ENCODE measurements at regions not wholly inside any gene's neighbourhood (a gene's known extent, or its start where the extent isn't known, plus 50 kb on each side); places are given as distances from the start of the nearest gene placed in this dataset.

DNA sequence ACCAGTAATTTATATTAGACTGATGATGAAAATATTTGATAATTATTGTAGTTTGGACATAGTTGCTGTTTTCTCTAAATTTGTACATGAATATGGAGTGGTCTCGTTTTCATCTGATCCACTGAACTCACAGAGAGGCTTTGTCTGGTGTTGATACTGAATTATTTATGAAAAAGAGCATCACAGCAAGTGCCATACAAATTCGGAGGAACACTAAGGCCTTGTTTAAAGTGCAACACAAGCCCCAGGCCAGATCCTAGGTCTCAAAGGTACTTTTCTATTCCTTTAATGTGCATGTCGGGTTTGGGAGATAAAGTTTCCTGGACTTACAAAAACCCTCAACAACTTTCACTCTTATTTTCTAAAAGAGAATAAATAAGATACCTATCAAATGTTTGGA is 796.8 kb upstream of the EPHA6 start:
- no peak overlapping the region for H3K4me3 ChIP-seq (ENCODE audit: low read length)
- DNase-seq (ENCODE audit: low read depth): no peak

DNA sequence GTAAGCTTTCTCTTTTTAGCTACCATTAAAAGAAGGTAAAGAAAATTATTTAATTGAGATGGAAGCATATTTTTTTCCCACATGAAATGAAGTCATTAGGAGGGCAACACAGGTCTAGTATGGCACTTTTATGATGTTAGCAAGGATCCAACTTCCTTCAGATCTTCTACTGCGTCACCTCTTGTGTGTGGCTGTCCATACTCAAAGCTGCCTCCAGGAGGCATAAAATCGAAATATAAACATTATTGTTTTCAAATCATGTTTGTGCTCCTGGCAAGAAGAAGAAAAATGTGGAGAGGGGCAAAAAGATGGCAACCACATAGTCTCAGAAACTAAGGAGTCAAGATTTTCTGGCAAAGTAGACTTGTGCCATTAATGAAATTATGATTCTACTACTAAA is 791.7 kb upstream of the EPHA6 start:
- H3K4me3 ChIP-seq (ENCODE audit: low read length): no peak overlapping the region
- DNase-seq (ENCODE audit: low read depth): no peak
- TF ChIP-seq, protein P1, sequence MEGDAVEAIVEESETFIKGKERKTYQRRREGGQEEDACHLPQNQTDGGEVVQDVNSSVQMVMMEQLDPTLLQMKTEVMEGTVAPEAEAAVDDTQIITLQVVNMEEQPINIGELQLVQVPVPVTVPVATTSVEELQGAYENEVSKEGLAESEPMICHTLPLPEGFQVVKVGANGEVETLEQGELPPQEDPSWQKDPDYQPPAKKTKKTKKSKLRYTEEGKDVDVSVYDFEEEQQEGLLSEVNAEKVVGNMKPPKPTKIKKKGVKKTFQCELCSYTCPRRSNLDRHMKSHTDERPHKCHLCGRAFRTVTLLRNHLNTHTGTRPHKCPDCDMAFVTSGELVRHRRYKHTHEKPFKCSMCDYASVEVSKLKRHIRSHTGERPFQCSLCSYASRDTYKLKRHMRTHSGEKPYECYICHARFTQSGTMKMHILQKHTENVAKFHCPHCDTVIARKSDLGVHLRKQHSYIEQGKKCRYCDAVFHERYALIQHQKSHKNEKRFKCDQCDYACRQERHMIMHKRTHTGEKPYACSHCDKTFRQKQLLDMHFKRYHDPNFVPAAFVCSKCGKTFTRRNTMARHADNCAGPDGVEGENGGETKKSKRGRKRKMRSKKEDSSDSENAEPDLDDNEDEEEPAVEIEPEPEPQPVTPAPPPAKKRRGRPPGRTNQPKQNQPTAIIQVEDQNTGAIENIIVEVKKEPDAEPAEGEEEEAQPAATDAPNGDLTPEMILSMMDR (IDR thresholded peaks at IDR 0.05; ENCODE audit: insufficient read depth, low read depth, low read length, missing control alignments): no peak

More for the DNA sequence above, 796.8 kb upstream of the EPHA6 start:
- TF ChIP-seq, protein P1 (IDR thresholded peaks at IDR 0.05; ENCODE audit: insufficient read depth, low read depth, low read length, missing control alignments): no peak

DNA sequence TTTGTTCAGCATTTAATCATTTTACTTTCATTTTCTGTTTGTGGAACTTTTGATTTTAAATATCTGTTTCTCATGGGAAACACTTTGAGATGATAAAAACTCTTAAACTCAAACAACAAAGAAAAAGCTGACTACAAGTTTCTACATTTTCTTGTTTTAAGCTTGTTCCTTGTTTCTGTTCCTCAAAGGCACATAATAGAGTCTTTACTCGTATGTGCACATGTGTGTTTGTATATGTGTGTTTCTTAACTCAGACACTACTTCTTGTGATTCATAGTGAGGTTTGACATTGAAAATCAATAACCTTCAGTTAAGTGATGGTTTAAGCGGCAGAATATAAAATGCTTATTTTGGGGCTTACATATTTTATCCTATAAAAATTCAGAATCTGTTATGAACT is 786.7 kb upstream of the EPHA6 start:
- H3K4me3 ChIP-seq (ENCODE audit: low read length): no peak overlapping the region
- TF ChIP-seq, protein P1 (IDR thresholded peaks at IDR 0.05; ENCODE audit: insufficient read depth, low read depth, low read length, missing control alignments): no peak
- DNase-seq (ENCODE audit: low read depth): no peak

DNA sequence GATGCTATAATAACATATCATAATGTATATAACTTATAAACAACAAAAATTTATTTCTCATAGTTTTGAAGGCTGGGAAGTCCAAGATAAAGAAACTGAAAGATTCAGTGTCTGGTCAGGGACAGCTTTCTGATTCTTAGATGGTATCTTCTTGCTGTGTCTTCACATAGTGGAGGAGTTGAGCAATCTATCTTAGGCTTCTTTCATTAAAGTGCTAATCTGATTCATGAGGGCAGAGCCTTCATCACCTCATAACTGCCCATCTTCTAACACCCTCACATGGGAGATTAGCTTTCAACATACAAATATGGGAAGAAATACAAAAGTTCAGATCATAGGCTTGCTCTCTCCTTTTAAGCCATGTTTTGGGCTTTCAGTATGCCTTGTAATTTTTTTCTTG is 774.8 kb upstream of the EPHA6 start:
- TF ChIP-seq, protein P1 (IDR thresholded peaks at IDR 0.05; ENCODE audit: insufficient read depth, low read depth, low read length, missing control alignments): no peak
- no peak overlapping the region for H3K4me3 ChIP-seq (ENCODE audit: low read length)
- no peak for DNase-seq (ENCODE audit: low read depth)

DNA sequence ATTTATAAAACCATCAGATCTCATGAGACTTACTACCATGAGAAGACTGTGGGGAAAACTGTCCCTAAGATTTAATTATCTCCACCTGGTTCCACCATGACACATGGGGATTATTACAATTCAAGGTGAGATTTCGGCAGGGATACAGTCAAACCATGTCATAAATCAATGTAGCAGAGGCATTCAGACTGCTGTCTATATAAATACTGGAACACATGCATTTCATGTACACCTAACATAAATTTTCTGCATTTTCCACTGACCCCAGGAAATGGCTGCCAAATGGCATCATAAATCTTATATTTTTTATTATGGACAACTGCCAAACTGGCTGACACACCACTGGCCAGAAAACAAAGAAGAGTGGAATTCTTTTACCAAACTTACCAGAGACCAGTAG is 755.1 kb upstream of the EPHA6 start:
- no peak for DNase-seq (ENCODE audit: low read depth)
- TF ChIP-seq, protein P1 (IDR thresholded peaks at IDR 0.05; ENCODE audit: insufficient read depth, low read depth, low read length, missing control alignments): no peak
- no peak overlapping the region for H3K4me3 ChIP-seq (ENCODE audit: low read length)

DNA sequence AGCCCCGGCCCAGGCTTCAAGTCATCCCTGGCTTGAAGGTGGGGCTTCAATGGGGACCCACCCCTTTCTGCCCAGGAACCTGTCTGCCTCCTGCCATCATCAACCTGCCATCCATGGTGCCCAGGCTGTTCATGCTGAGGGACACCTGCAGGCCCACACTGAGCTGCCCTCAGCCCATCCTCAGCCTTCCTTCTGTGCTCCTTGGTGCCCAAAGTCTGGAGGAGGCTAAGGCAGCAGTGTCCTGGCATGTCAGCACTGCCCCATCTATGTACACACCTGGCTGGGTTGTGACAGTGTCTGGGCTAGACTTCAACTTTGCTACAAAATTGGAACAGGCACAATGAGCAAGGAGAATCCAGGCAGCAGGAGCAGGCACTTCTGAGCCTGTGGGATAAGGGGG is 745.3 kb upstream of the EPHA6 start:
- TF ChIP-seq, protein P1 (IDR thresholded peaks at IDR 0.05; ENCODE audit: insufficient read depth, low read depth, low read length, missing control alignments): no peak
- no peak overlapping the region for H3K4me3 ChIP-seq (ENCODE audit: low read length)
- DNase-seq (ENCODE audit: low read depth): no peak

DNA sequence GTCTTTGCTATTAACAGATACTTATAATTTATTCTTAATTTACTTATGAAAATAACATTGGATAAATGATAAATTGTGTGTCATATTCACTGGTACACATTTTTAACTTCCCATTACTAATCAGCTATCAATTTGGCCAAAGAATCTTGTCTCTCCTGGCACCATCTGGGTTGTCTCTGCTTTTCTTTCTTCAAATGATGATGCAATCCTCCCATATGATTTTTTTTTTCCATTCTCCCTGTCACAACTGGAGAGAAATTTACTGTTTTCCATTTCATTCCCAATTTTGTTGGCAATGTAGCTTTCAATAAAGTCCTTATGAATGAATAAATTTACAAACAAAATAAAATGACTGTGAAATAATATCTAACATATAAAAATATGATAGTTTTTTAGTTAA is 743.7 kb upstream of the EPHA6 start:
- no peak overlapping the region for H3K4me3 ChIP-seq (ENCODE audit: low read length)
- TF ChIP-seq, protein P1 (IDR thresholded peaks at IDR 0.05; ENCODE audit: insufficient read depth, low read depth, low read length, missing control alignments): no peak
- no peak for DNase-seq (ENCODE audit: low read depth)

Measured in epithelial cell of esophagus (primary cell).